HG02642 (cell line): ENCODE measurements at regions not wholly inside any gene's neighbourhood (a gene's known extent, or its start where the extent isn't known, plus 50 kb on each side); places are given as distances from the start of the nearest gene placed in this dataset.

Experiments used
- ATAC-seq: cut with Tn5 transposase; IDR thresholded peaks from one replicate; pipeline ENCODE4 v1.9.1; 2021; ENCODE audit warnings: mild to moderate bottlenecking; ENCODE audit not compliant: unreplicated experiment, poor library complexity

DNA sequence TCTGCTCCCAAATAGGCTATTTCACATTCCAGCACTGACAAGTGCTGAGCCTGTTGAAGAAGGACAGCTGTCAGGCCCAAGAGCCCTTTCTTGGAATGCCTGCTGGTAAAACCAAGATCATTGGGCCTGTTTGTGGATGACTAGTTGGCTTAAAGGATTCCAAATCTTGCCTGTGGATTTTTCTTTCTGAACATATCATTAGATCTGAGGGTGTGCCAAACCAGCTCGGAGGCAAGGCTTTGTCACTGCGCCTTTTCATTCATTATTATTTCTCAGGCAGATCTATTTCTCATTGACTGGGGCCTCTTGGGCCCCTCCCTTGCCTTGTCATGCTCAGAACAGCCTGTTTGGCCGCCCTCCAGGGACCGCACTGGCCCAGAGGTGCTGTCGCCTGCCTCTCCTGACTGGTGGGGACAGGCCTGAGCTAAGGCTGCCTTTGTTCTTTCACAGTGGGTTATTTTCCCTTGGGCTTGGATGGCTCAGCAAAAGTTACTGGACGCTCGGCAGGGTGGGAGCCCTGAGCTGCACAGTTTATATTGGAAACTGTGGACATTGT, 222.7 kb upstream of the SESN3 start:
- no peak for ATAC-seq

DNA sequence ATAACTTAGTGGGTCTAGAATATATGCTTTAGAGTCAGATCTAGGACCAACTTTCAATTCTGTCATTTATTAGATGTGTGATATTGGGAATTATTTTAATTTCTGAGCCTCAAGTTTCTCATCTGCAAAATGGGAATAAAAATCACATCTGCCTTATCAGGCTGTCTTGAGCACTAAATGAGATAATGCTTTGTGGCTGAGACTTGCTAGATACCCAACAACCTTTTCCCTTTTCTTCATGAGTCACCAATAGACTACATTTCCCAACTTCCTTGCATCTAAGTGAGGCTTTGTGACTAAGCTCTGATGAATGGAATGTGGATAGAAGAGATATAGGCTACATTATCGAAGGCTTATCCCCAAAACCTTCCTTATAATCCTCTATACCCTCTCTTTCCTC, 220.7 kb upstream of the SESN3 start:
- ATAC-seq, result no peak

DNA sequence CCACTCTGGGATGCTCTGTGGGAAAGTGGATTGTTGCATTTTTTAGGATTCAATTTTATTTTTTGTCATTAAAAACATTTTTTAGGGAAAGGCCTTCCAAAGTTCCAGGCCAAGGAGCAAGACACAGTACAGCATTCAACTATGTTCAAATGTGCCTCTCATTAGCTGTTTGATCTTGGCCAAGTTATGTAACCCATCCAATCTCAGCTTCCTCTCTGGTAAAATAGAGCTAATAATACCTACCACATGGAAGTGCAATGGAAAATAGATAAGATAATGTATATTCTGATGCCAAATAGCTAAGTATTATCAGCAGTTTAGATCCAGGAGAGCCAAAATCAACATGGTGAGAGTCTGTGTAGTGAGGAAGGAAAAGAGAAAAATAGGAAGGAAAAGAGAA, 220.3 kb upstream of the SESN3 start:
- no peak for ATAC-seq

DNA sequence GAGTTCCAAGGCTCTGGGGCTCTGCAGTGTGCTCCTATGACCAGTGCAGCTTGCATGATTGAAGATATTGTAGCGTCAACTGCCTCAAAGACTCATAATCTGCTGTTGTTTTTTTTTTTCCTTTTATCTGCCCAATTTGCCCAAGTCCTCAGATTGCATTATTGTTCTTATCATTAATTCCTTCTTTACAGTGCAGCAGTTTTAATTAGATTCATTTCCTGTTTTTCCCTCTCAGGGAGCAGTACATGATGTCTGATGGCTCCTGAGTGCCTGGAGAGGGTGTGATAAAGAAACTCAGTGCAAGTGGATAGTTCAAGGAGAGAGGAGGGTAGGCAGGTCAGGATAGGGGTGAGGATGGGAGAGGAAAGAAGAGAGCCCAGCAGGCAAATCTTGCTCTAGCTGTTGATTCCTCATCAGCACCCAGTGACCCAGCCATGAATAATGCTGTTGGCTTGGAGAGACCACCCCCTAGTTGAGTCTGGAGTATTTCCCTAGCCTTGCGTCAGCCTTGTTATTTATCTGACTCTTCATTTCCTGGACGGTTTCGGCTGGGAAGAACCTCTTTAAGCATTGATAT, 219.6 kb upstream of the SESN3 start:
- ATAC-seq, result no peak

DNA sequence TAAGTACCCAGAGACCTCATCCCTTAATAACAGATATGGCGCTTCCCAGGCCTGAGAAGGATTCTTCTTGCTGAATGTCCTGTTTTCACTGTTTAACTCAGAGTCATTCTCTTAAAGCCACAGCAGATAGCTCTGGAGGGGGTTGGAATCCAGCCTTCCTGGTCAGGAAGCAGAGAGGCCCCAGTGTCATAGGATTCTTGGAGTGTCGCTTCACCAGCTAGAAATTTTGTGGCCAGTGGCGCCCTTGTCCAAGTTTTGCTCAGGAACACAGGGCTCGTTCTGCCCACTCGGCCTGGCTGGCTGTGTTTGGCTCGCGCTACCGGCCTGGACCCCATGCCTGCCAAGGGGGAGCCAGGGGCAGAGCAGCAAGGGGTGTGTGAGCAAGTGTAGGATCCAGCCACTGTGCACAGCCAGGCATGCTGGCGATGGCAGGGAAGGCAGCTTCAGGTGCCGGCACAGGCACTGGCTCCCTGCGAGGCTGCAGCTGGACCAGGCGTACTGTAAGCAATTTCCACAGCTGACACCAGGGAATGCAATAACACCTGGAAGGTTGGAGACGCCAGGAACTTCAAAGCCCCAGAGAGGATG, 214.8 kb upstream of the SESN3 start:
- no peak for ATAC-seq

DNA sequence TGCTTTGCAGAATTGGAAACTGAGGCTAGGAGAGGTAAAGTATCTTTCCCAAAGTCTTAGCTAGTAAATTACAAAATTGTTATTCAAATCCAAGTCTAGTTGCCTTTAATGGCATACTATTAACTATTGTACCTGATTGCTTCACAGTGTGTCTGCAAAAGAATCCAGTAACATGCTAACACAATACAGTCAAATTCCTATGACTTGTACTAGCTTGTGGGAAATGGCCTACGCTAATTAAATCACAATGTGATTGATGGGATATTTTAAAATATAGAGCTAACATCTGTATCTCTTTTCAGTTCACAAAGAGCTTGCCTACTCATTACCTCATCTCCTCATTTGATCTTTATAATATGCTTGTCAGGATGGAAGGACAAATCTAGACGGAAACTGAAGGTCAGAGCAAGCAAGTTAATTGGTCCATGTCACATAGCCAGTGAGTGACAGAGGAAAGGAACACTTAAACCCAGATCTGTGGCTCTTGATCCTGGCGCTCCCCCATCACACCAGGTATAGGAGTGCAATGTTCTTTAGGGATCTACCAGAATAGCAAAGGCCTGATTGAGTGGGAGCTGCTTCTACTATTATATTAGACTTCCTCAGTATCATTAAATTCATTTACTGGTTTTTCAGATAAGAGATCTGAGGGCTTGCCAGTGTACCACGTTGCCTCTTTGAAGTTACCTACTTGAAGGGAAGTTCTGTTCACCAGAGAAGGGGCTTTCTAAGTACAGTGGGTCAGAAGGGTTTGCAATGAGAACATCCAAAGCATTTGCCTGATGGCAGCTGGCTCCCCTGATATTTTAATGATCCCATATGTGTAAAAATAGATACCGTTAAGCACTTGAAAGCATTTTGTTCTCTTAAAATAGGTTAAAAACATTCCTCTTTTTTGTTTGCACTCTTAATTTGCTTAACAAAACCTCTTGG, 213.6 kb upstream of the SESN3 start:
- ATAC-seq, result no peak

DNA sequence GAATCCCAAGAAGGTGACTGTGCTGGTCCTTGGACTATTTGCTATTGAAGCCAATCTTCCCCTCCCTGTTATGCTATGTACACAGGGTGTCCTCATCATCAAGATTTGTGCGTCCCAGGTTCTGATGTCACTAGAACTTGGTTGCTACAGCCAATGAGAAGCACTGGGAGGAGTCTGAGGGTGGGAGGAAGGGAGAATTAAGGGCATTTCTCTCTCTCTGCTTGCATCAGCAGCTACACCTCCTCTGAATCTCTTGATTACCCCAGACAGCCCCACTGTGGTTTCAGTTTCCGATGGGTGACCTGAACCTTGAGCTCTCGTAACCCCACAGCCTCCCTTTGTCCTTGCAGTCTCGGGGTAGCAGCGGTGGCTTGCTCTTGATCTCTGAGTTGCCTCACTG, 212.4 kb upstream of the SESN3 start:
- no peak for ATAC-seq

DNA sequence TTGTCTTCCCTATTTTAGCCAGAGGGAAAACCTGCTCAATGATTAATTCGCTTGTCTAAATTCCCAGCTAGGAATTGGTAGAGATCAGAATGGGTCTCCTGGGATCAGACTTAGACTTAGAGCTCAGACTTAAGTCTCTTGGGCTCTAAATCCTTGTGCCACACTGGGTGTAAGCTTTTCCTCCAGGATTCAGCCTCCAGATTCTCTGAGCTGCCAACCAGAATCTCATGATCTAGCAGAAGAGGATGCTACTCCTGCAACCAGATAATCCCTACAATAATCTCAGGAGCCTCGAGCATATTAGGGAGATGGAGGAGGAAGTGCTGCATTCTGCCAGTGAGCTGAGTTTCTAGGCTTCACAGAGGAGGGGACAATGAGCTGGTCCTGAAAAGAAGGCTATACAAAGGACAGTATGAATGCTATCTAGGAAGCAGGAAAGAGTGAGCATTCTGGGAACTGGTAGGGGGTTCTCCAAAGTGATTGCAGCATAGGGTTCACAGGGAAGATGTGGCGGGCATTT, 211.6 kb upstream of the SESN3 start:
- ATAC-seq, result no peak

DNA sequence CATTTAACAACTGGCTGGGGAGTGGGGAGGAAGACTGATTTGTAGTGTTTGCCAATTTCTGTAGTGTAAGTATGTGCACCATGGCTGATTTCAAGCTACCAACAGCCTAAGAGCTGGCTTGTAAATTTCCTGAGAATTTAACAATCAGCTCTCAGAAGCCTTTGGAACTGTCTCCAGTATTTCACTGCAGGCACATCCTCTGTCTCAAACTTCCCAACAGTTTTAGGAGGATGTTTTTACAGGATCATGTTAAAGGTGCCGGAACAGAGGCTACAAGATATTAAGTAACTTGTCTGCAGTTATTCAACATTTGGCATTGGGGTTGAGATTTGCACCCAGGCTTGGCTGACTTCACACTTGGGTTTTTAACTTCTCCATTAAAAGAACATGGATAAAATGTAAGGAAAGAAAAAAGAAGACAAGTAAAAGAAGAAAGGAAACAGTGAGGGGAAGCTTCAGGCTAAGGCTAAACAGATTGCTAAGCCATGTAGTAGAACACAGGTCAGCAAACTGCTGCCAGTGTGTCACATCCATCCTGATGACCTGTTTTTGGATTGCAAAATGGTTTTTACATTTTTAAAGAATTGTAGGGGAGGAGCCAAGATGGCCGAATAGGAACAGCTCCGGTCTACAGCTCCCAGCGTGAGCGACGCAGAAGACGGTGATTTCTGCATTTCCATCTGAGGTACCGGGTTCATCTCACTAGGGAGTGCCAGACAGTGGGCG, 204.8 kb upstream of the SESN3 start:
- ATAC-seq, result no peak

DNA sequence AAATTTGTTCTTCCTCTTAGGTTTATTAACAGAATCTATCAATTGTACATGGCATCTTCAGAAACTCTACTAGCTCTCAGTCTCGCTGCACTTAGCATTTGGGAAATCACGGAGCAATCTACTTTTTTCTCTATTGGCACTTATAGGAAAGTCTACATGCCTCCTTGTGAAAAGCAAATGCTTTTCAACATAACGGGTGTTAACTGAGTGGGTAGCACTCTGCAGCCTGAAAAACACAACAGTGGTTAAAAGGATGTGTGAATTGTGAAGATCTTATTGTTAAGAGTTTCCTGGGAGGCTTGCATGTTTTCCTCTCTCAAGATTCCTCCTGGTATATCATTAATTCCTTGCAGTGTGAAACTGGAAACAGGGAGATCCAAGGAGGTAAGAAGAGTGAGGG, 204.2 kb upstream of the SESN3 start:
- ATAC-seq, result no peak

DNA sequence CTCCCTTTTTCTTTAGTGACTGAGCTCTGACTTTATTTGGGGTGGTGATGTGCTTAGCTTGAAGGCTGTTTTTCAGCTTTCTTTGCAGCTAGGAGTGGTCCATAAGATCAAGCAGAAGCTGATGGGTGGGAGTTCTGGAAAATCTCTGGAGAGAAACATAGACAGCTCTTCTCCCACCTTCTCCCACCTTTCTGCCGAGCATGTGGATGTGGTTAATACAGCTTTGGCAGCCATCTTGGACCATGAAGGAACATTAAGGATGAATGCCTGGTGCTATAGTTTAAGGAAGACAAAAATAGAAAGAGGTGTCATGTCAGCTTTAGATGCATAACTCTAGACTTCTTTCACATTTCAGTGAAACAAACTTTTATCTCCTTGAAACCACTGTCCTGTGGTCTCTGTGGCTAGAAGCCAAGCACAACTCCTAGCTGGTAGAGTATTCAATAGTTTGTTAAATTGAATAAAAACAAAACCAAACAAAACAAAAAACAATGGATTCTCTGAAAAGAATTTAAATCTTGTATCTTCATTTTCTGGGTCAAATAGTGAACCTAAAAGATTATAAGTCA, 203.6 kb upstream of the SESN3 start:
- ATAC-seq, result no peak

DNA sequence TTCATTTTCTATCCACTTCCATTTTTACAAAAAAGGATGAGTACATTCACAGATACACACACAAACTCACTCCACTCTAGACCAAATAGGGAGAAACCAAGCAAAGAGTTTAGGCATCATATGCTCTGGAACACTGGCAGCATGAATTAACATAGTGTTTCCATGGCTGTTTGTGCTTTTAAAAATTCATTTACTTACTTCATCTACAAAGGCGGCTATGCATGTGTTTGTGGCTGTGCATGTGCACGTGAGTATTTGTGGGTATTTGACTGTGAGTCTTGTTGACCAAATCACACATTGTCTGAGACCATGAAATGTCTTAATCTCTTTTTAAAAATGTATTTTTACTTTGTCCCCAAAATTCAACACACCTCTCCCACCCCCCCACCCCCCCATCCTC, 203.0 kb upstream of the SESN3 start:
- ATAC-seq, result no peak

DNA sequence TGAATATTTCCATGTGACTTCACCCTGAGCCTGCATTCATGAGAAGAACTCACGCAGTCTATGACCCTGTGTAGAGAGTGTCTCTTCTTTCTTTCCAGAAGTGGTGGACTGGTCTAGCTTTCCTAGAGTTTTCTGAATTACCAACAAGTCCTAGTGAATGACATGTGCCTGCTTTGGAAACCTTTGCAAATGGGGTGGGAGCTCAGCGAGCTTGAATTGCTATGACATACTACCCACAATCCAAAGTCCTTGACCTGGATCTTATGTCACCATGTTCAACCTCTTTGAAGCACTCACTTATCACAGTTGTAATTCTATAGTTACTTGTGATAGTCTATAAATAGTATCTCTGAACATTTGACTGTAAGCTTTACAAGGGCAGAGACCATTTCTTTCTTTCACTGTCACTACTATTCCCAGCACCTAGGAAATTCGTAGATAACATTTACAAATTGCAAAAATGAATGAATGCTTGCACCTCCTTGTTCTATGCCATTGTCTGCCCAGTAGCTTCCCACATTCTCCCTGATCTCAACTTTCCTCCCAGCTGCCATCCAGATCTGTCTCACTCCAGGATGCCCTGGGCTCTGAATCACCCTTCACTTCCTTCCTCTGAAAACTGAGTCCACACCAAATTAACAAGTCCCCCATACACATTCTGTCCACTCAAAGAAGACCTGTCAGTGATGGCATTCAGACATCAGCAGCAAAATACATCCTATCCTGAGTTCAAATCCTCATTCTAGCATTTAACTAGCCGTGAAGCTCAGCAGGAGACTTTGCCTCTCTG, 201.9 kb upstream of the SESN3 start:
- ATAC-seq, result no peak

DNA sequence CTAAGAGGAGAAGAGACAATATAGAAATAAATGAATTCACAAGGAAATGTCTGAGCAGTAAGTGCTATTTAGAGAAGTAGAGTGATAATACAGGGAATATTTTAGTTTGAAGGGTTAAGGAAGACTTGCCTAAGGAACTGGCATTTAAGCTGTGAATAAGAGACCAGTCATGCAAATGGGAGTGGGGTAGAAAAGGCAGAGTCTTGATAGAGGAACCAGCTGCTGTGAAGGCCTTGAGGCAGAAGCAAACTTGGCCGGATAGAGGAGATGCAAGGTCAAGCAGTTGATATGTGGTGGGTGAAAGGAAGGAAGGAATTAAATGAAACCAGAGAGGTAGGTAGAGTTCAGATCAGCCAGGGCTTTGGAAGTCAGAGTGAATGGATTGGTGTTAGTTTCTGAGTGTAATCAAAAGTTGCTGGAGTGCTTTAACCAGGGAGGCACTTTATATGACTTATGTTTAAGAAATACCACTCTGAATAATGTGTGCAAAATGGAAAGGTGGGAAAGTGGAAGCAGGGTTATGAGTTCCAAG, 198.4 kb upstream of the SESN3 start:
- no peak for ATAC-seq

DNA sequence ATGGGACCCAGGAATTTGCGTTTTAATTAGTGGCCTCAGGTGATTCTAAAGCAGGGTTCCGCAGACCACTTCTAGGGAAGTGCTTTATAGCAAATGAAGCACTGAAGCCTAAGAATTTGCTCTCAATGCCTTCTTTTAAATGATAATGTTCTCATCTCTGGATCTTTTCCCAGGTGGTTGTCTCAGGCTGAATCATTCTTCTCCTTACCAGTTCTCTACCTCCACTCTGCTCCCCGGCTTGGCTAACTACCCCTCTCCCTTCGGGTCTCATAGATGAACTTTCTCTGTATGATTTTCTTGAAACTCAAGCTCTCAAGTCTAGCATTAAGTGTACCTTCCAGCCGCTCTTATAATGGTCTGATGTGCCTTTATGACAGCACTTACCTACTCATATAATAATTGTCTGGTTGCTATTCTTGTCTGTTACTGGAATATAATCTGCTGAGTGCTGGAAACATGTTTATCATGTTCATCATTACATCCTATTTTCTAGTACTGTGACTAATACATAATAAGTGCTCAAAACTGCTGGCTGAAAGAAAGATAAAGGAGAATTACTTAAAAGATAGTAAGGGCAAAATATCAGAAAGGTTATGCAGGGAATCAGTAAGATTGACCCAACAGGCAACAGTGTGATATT, 195.9 kb upstream of the SESN3 start:
- ATAC-seq, result no peak

DNA sequence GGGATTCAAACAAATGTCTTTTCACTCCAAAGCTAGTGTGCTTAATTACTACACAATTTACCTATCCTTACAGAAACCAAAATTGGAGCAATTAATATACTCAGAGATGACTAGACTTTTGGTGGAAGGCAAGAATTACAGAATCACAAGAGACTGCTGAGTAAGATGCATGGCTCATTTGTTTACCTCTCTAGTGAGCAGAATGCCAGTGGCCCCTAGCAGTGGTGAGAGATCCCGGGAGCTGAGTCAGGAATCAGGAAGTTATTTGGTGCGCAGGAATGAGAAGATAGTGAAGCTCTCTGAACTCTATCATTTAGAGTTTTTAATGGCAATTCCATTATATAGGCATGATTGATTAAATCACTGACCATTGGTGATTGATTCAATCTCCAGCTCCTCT, 188.9 kb upstream of the SESN3 start:
- no peak for ATAC-seq

DNA sequence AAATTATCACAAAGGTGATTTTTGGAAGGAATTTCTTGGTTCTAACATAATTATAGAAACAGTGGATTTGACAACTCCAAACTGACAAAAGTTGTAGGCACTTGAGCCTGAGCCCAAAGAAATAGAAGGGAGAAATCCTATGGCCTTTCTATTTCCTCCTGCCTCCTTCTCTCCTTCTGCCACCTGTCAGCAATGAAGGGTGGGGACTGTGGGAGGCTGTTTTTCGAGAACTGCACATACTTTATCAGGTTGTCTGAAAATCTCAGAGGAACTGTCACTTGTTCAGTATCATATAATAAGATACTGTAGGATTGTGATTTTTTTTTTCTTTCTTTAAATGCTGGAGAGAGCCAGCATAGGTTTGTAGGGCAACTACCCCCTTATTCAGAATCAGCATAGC, 187.9 kb upstream of the SESN3 start:
- no peak for ATAC-seq

DNA sequence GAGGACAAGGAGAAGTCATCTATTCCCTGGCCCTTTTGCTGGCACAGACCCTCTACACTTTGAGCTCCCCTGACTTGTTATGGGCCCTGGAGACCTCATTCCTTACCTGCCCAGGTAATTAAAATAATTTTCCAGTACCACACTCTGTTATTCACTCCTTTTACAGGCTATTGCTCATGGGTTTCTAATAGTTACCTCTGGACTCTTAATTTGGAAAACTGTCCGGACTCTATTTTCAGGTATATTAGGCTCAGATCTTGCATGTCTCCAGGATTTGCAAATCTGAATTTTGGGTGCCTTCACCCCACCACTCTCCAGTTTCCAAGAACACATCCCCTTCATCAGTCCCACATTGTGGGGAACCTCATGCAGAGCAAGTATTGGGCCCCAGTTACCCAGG, 186.8 kb upstream of the SESN3 start:
- ATAC-seq, result no peak

DNA sequence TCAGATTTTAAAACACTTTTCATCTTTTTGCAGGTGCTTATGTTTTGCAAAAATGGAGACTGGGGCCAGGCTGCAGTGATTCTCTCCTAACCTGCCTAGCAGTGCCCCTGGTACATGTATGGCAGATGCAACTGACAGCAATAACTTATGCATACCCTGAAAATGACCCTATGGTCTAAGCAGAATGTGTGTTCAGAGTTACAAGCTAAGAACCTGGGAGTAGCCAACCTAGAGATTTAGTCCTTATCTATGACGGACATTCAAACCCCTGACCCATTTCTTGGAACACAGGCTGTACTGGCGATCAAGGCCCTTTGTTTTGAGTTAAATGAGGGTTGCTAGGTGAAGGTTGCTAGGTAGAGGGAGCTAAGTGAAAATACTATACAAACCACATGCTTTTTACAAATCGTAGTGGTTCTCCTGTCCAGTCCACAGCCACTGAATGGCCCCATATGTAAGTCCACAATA, 184.9 kb upstream of the SESN3 start:
- no peak for ATAC-seq
